Keratinocyte (primary cell): ENCODE measurements at regions not wholly inside any gene's neighbourhood (a gene's known extent, or its start where the extent isn't known, plus 50 kb on each side); places are given as distances from the start of the nearest gene placed in this dataset.

ENCODE experiments used
- EZH2 ChIP-seq: IDR thresholded peaks from one replicate; pipeline ENCODE4 v1.6.1; 2012; ENCODE audit warnings: inconsistent platforms, mild to moderate bottlenecking, low read length, moderate library complexity
- TF ChIP-seq, protein P1 (sequence below), 3 experiments: IDR thresholded peaks in 1 of 3; conservative IDR thresholded peaks in 1 of 3; optimal IDR thresholded peaks in 1 of 3; 2 replicates in 2 of 3; 3 replicates in 1 of 3; pipeline versions ENCODE3 to v1.5.1; 2011; ENCODE audit warnings: low read length in 3 of 3, mild to moderate bottlenecking in 3 of 3, moderate library complexity in 2 of 3, control low read depth in 1 of 3, inconsistent platforms in 1 of 3; ENCODE audit not compliant: insufficient read depth in 2 of 3; ENCODE audit errors: extremely low read depth in 1 of 3

DNA sequence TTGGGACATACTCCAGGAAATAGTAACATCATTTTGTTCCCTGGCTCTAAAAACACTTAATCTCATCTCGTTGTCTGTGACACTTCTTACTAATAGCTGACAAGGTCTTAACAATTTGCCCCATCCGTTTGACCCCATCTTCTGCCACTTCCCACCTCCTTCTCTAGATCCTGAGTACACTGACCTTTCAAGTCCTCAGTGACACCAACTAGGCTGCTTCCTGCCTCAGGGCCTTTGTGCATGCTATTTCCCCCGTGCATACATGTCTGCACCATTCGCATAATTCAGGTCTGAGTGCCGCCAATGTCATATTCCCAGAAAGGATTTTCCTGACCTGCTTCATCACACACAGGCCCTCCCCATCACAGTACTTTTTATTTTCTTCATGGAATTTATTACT is 70.6 kb upstream of the CCND2 start:
- TF ChIP-seq, protein P1, sequence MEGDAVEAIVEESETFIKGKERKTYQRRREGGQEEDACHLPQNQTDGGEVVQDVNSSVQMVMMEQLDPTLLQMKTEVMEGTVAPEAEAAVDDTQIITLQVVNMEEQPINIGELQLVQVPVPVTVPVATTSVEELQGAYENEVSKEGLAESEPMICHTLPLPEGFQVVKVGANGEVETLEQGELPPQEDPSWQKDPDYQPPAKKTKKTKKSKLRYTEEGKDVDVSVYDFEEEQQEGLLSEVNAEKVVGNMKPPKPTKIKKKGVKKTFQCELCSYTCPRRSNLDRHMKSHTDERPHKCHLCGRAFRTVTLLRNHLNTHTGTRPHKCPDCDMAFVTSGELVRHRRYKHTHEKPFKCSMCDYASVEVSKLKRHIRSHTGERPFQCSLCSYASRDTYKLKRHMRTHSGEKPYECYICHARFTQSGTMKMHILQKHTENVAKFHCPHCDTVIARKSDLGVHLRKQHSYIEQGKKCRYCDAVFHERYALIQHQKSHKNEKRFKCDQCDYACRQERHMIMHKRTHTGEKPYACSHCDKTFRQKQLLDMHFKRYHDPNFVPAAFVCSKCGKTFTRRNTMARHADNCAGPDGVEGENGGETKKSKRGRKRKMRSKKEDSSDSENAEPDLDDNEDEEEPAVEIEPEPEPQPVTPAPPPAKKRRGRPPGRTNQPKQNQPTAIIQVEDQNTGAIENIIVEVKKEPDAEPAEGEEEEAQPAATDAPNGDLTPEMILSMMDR (optimal IDR thresholded peaks at IDR 0.05 in 1 of 3, IDR thresholded peaks at IDR 0.05 in 1 of 3, conservative IDR thresholded peaks at IDR 0.05 in 1 of 3; ENCODE audit: extremely low read depth in 1 of 3, insufficient read depth in 2 of 3, low read length in 3 of 3) = no peak
- TF ChIP-seq EZH2 = no peak
